Stimulated activated CD4-positive, alpha-beta T cell treated with anti-CD3 and anti-CD28 coated beads, TNF-alpha, amount 100 ng/mL, for 4 hours (primary cell): ENCODE measurements at regions not wholly inside any gene's neighbourhood (a gene's known extent, or its start where the extent isn't known, plus 50 kb on each side); places are given as distances from the start of the nearest gene placed in this dataset.

ENCODE experiments used
- DNase-seq, 3 experiments: peaks; one replicate each; pipeline ENCODE4 v3.0.0-alpha.2; 2020; ENCODE audit warnings: low read depth in 3 of 3

- DNase-seq = no peak
These were observed 51.4 kb upstream of the NPVF start for GRCh38 chr7:25279705-25280104.

- no peak for DNase-seq
These were observed 51.9 kb upstream of the NPVF start for GRCh38 chr7:25280181-25280580.

- no peak for DNase-seq
These were observed 53.9 kb upstream of the NPVF start for GRCh38 chr7:25282194-25282593.

GRCh38 chr7:25286756-25287155, 58.5 kb upstream of the NPVF start:
- no peak for DNase-seq

GRCh38 chr7:25287291-25287690, 59.0 kb upstream of the NPVF start:
- DNase-seq = no peak

- DNase-seq = no peak
These were observed 60.4 kb upstream of the NPVF start for GRCh38 chr7:25288556-25289307.

- no peak for DNase-seq
These were observed 61.2 kb upstream of the NPVF start for GRCh38 chr7:25289518-25289917.

- no peak for DNase-seq
These were observed 66.3 kb upstream of the NPVF start for GRCh38 chr7:25294624-25295023.

- DNase-seq = no peak
These were observed 67.1 kb upstream of the NPVF start for GRCh38 chr7:25295387-25295786.

GRCh38 chr7:25296086-25296485, 67.8 kb upstream of the NPVF start:
- DNase-seq = no peak

- DNase-seq = no peak
These were observed 69.0 kb upstream of the NPVF start for GRCh38 chr7:25297278-25297677.

GRCh38 chr7:25303281-25304181, 75.2 kb upstream of the NPVF start:
- DNase-seq = no peak

- no peak for DNase-seq
These were observed 76.4 kb upstream of the NPVF start for GRCh38 chr7:25304691-25305090.

- DNase-seq = no peak
These were observed 77.5 kb upstream of the NPVF start for GRCh38 chr7:25305831-25306230.

GRCh38 chr7:25307624-25308023, 79.3 kb upstream of the NPVF start:
- no peak for DNase-seq

- no peak for DNase-seq
These were observed 80.0 kb upstream of the NPVF start for GRCh38 chr7:25308246-25308645.

GRCh38 chr7:25308906-25309705, 80.8 kb upstream of the NPVF start:
- DNase-seq = no peak

- DNase-seq = no peak
These were observed 82.6 kb upstream of the NPVF start for GRCh38 chr7:25310896-25311295.

GRCh38 chr7:25311346-25311745, 83.1 kb upstream of the NPVF start:
- DNase-seq = no peak

GRCh38 chr7:25312968-25313367, 84.7 kb upstream of the NPVF start:
- DNase-seq = no peak

GRCh38 chr7:25313526-25313925, 85.2 kb upstream of the NPVF start:
- no peak for DNase-seq

- DNase-seq = no peak
These were observed 85.9 kb upstream of the NPVF start for GRCh38 chr7:25314094-25314730.
